T-cell (primary cell): ENCODE measurements at regions not wholly inside any gene's neighbourhood (a gene's known extent, or its start where the extent isn't known, plus 50 kb on each side); places are given as distances from the start of the nearest gene placed in this dataset.

ENCODE experiments used
- ATAC-seq, 4 experiments: fragments of 200-7000 bp in 3 of 4; fragments of 150-1000 bp in 1 of 4; cut with Tn5 transposase; replicated peaks in 1 of 4; 1 replicate in 3 of 4; 2 replicates in 1 of 4; pipeline ENCODE4 v1.10.0; 2021; ENCODE audit warnings: moderate library complexity in 3 of 4, mild to moderate bottlenecking in 2 of 4, moderate number of reproducible peaks in 1 of 4
- CTCF ChIA-PET, 2 donors: fragments of 300-600 bp; sonication (Branson Sonifier 250); formaldehyde crosslinking; loops; one replicate each; lab custom pipeline; 2022; ENCODE audit warnings: antibody characterized with exemption in 2 of 2; lab: Charles Lee
- POLR2A ChIA-PET, 2 donors: fragments of 300-600 bp; sonication (Branson Sonifier 250); formaldehyde crosslinking; loops; one replicate each; lab custom pipeline; 2022; ENCODE audit warnings: antibody characterized with exemption in 2 of 2; lab: Charles Lee
- DNase-seq, 35 experiments: peaks; one replicate each; pipeline versions ENCODE4 v3.0.0 to v3.0.0-alpha.2; 2013 to 2023
- H3K27ac ChIP-seq: one replicate; pipeline ENCODE4 v1.5.1; 2013; ENCODE audit warnings: low read length
- H3K27me3 ChIP-seq, 2 experiments: replicated peaks in 1 of 2; 1 replicate in 1 of 2; 2 replicates in 1 of 2; pipeline versions ENCODE4 v1.6.1 to v1.7.0; 2013; ENCODE audit warnings: low read length in 1 of 2, mixed read lengths in 1 of 2; ENCODE audit not compliant: control insufficient read depth in 2 of 2, insufficient read depth in 2 of 2; ENCODE audit errors: extremely low read depth in 1 of 2
- H3K36me3 ChIP-seq, 2 donors: 1 replicate in 1 of 2; 2 replicates in 1 of 2; pipeline versions ENCODE4 v1.6.1 to v1.7.0; 2013; ENCODE audit warnings: low read length in 1 of 2; ENCODE audit not compliant: control insufficient read depth in 2 of 2, insufficient read depth in 1 of 2; ENCODE audit errors: extremely low read depth in 1 of 2
- H3K4me1 ChIP-seq, 2 experiments: 1 replicate in 1 of 2; 2 replicates in 1 of 2; pipeline versions ENCODE4 v1.6.1 to v1.7.0; 2013; ENCODE audit warnings: low read length in 2 of 2, mixed read lengths in 1 of 2; ENCODE audit not compliant: insufficient read depth in 2 of 2, control insufficient read depth in 1 of 2; ENCODE audit errors: extremely low read depth in 1 of 2
- H3K4me3 ChIP-seq, 2 donors: 1 replicate in 1 of 2; 2 replicates in 1 of 2; pipeline versions ENCODE4 v1.5.1 to v1.7.0; 2013; ENCODE audit warnings: mild to moderate bottlenecking in 2 of 2, low read length in 1 of 2, moderate library complexity in 1 of 2; ENCODE audit not compliant: control insufficient read depth in 1 of 2; ENCODE audit errors: extremely low read depth in 1 of 2
- H3K9me3 ChIP-seq: 2 replicates; pipeline ENCODE4 v1.7.0; 2013
- H3K27ac Mint-ChIP-seq, 2 donors: one replicate each; pipeline ENCODE4 v1.8.0; 2020 to 2021; ENCODE audit warnings: mild to moderate bottlenecking in 2 of 2, mixed read lengths in 2 of 2
- H3K27me3 Mint-ChIP-seq, 2 donors: one replicate each; pipeline ENCODE4 v1.8.0; 2021 to 2022; ENCODE audit warnings: mixed read lengths in 2 of 2
- H3K36me3 Mint-ChIP-seq: one replicate; pipeline ENCODE4 v1.8.0; 2021; ENCODE audit warnings: mixed read lengths
- H3K4me1 Mint-ChIP-seq, 3 donors: one replicate each; pipeline ENCODE4 v1.8.0; 2020 to 2022; ENCODE audit warnings: mixed read lengths in 3 of 3, mild to moderate bottlenecking in 1 of 3
- H3K4me3 Mint-ChIP-seq, 3 donors: one replicate each; pipeline ENCODE4 v1.8.0; 2020 to 2022; ENCODE audit warnings: mild to moderate bottlenecking in 3 of 3, mixed read lengths in 3 of 3, moderate library complexity in 3 of 3
- H3K9me3 Mint-ChIP-seq, 3 donors: one replicate each; pipeline ENCODE4 v1.8.0; 2020 to 2022; ENCODE audit warnings: mixed read lengths in 3 of 3
- WGBS: methylation state at CpG from one replicate; pipeline ENCODE4 v1.1.5; 2013; ENCODE audit warnings: missing lambda C conversion rate; ENCODE audit not compliant: insufficient coverage; 5-methylcytosine and 5-hydroxymethylcytosine counted together

- 40% methylated on average over 1 of the region's 3 CpGs for WGBS
- Mint-ChIP-seq H3K4me3 (no peak overlapping the region), H3K36me3 (no peaks in the 10 kb centered on the region), H3K9me3 (no peaks in the 10 kb centered on the region), H3K27me3 (peaks cover 0 to 3% of the 10 kb centered on the region in 2 donors), H3K27ac (no peak overlapping the region), H3K4me1 (peaks cover 0 to 9% (median 3%) of the 10 kb centered on the region in 3 donors)
- no peaks in the 10 kb centered on the region for H3K4me1 ChIP-seq
- POLR2A ChIA-PET = interaction anchor here in 1 of 2 donors (0.6 kb wide), 1 partner anchor 326 kb away, joined by 3 read pairs; no protein-coding TSS in a partner anchor
- H3K9me3 ChIP-seq = no peaks in the 10 kb centered on the region
- no peak for DNase-seq
- H3K27me3 ChIP-seq = no peaks in the 10 kb centered on the region
- no peak overlapping the region for H3K4me3 ChIP-seq
- H3K36me3 ChIP-seq = no peaks in the 10 kb centered on the region
- H3K27ac ChIP-seq = no peak overlapping the region
- no peak for ATAC-seq
- CTCF ChIA-PET = no interaction called here
Measured at GRCh38 chr2:147648471-147648870, 196.4 kb upstream of the ACVR2A start.

- ATAC-seq (no peak), DNase-seq (no peak)
- H3K9me3 ChIP-seq = no peaks in the 10 kb centered on the region
- H3K4me1 ChIP-seq = no peaks in the 10 kb centered on the region
- Mint-ChIP-seq H3K27me3 (peaks cover 0 to 3% of the 10 kb centered on the region in 2 donors), H3K27ac (no peak overlapping the region), H3K4me1 (peaks cover 0 to 9% (median 3%) of the 10 kb centered on the region in 3 donors), H3K36me3 (no peaks in the 10 kb centered on the region), H3K4me3 (no peak overlapping the region), H3K9me3 (no peaks in the 10 kb centered on the region)
- no CpG with 5 or more reads among the region's 3 CpGs for WGBS
- H3K36me3 ChIP-seq = no peaks in the 10 kb centered on the region
- no peak overlapping the region for H3K4me3 ChIP-seq
- CTCF ChIA-PET = no interaction called here
- H3K27me3 ChIP-seq = no peaks in the 10 kb centered on the region
- POLR2A ChIA-PET = no interaction called here
- H3K27ac ChIP-seq = no peak overlapping the region
Measured at GRCh38 chr2:147647816-147648215, 197.0 kb upstream of the ACVR2A start.

GRCh38 chr2:147646818-147647468 lies 197.9 kb upstream of the ACVR2A start:
- POLR2A ChIA-PET = no interaction called here
- no peaks in the 10 kb centered on the region for H3K36me3 ChIP-seq
- peaks cover 0 to 9% (median 3%) of the 10 kb centered on the region in 3 donors for H3K4me1 Mint-ChIP-seq

GRCh38 chr2:147644491-147644890 lies 200.3 kb upstream of the ACVR2A start:
- H3K27ac Mint-ChIP-seq = no peak overlapping the region
- Histone ChIP-seq H3K4me1 (no peaks in the 10 kb centered on the region), H3K27me3 (no peaks in the 10 kb centered on the region), H3K27ac (no peak overlapping the region), H3K36me3 (no peaks in the 10 kb centered on the region), H3K4me3 (no peak overlapping the region), H3K9me3 (no peaks in the 10 kb centered on the region)
- ChIA-PET POLR2A (interaction anchor here in 1 of 2 donors (0.6 kb wide), 1 partner anchor 665 kb away, joined by 8 read pairs; no protein-coding TSS in a partner anchor), CTCF (no interaction called here)
- no peaks in the 10 kb centered on the region for H3K36me3 Mint-ChIP-seq
- H3K4me3 Mint-ChIP-seq = no peak overlapping the region
- ATAC-seq (no peak), DNase-seq (no peak)
- 57% methylated on average over 1 of the region's 4 CpGs for WGBS
- H3K9me3 Mint-ChIP-seq = no peaks in the 10 kb centered on the region
- no peaks in the 10 kb centered on the region for H3K27me3 Mint-ChIP-seq
- peaks cover 0 to 3% (median 0%) of the 10 kb centered on the region in 3 donors for H3K4me1 Mint-ChIP-seq

More at GRCh38 chr2:147646818-147647468, 197.9 kb upstream of the ACVR2A start:
- H3K27me3 Mint-ChIP-seq = peaks cover 0 to 3% of the 10 kb centered on the region in 2 donors
- 90% methylated on average over 5 of the region's 7 CpGs for WGBS
- no peaks in the 10 kb centered on the region for H3K27me3 ChIP-seq
- H3K9me3 Mint-ChIP-seq = no peaks in the 10 kb centered on the region
- H3K4me1 ChIP-seq = no peaks in the 10 kb centered on the region
- no peaks in the 10 kb centered on the region for H3K9me3 ChIP-seq
- no peak overlapping the region for H3K4me3 Mint-ChIP-seq
- H3K27ac ChIP-seq = no peak overlapping the region
- no peak overlapping the region for H3K27ac Mint-ChIP-seq
- DNase-seq (no peak), ATAC-seq (no peak)
- no peaks in the 10 kb centered on the region for H3K36me3 Mint-ChIP-seq
- no peak overlapping the region for H3K4me3 ChIP-seq
- CTCF ChIA-PET = no interaction called here

- Histone ChIP-seq H3K27me3 (no peaks in the 10 kb centered on the region), H3K27ac (no peak overlapping the region), H3K4me1 (no peaks in the 10 kb centered on the region), H3K9me3 (no peaks in the 10 kb centered on the region), H3K36me3 (no peaks in the 10 kb centered on the region), H3K4me3 (no peak overlapping the region)
- no peak overlapping the region for H3K4me3 Mint-ChIP-seq
- 100% methylated on average over 2 of the region's 3 CpGs for WGBS
- ATAC-seq = no peak
- POLR2A ChIA-PET = interaction anchor here in 1 of 2 donors (0.5 kb wide), 1 partner anchor 131 kb away, joined by 13 read pairs; no protein-coding TSS in a partner anchor
- H3K4me1 Mint-ChIP-seq = peaks cover 0 to 6% (median 0%) of the 10 kb centered on the region in 3 donors
- peaks cover 0 to 3% of the 10 kb centered on the region in 2 donors for H3K27me3 Mint-ChIP-seq
- no peaks in the 10 kb centered on the region for H3K9me3 Mint-ChIP-seq
- H3K36me3 Mint-ChIP-seq = no peaks in the 10 kb centered on the region
- CTCF ChIA-PET = no interaction called here
- H3K27ac Mint-ChIP-seq = no peak overlapping the region
- DNase-seq = no peak
Measured at GRCh38 chr2:147642765-147643164, 202.1 kb upstream of the ACVR2A start.

GRCh38 chr2:147641651-147642050 lies 203.2 kb upstream of the ACVR2A start:
- H3K36me3 Mint-ChIP-seq = no peaks in the 10 kb centered on the region
- 93% methylated on average over 2 of the region's 3 CpGs for WGBS
- DNase-seq (no peak), ATAC-seq (no peak)
- no peak overlapping the region for H3K27ac Mint-ChIP-seq
- Histone ChIP-seq H3K27ac (no peak overlapping the region), H3K4me3 (no peak overlapping the region), H3K36me3 (no peaks in the 10 kb centered on the region), H3K9me3 (no peaks in the 10 kb centered on the region), H3K4me1 (no peaks in the 10 kb centered on the region), H3K27me3 (no peaks in the 10 kb centered on the region)
- CTCF ChIA-PET = no interaction called here
- H3K9me3 Mint-ChIP-seq = no peaks in the 10 kb centered on the region
- peaks cover 0 to 6% (median 0%) of the 10 kb centered on the region in 3 donors for H3K4me1 Mint-ChIP-seq
- POLR2A ChIA-PET = no interaction called here
- peaks cover 0 to 3% of the 10 kb centered on the region in 2 donors for H3K27me3 Mint-ChIP-seq
- H3K4me3 Mint-ChIP-seq = no peak overlapping the region
